ENCODE measurements at regions not wholly inside any gene's neighbourhood (a gene's known extent, or its start where the extent isn't known, plus 50 kb on each side); places are given as distances from the start of the nearest gene placed in this dataset.

- no peak for TF ChIP-seq MAX (IDR thresholded peaks at IDR 0.05)
- TF ChIP-seq, protein P1, sequence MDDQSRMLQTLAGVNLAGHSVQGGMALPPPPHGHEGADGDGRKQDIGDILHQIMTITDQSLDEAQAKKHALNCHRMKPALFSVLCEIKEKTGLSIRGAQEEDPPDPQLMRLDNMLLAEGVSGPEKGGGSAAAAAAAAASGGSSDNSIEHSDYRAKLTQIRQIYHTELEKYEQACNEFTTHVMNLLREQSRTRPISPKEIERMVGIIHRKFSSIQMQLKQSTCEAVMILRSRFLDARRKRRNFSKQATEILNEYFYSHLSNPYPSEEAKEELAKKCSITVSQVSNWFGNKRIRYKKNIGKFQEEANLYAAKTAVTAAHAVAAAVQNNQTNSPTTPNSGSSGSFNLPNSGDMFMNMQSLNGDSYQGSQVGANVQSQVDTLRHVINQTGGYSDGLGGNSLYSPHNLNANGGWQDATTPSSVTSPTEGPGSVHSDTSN (IDR thresholded peaks at IDR 0.05) = no peak
- no peak for TF ChIP-seq FOSL2 (IDR thresholded peaks at IDR 0.05)
- TF ChIP-seq FOSL2 (CRISPR knock-in tag; IDR thresholded peaks at IDR 0.05) = no peak
- TF ChIP-seq, protein P2, sequence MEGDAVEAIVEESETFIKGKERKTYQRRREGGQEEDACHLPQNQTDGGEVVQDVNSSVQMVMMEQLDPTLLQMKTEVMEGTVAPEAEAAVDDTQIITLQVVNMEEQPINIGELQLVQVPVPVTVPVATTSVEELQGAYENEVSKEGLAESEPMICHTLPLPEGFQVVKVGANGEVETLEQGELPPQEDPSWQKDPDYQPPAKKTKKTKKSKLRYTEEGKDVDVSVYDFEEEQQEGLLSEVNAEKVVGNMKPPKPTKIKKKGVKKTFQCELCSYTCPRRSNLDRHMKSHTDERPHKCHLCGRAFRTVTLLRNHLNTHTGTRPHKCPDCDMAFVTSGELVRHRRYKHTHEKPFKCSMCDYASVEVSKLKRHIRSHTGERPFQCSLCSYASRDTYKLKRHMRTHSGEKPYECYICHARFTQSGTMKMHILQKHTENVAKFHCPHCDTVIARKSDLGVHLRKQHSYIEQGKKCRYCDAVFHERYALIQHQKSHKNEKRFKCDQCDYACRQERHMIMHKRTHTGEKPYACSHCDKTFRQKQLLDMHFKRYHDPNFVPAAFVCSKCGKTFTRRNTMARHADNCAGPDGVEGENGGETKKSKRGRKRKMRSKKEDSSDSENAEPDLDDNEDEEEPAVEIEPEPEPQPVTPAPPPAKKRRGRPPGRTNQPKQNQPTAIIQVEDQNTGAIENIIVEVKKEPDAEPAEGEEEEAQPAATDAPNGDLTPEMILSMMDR (IDR thresholded peaks at IDR 0.05) = no peak
- TF ChIP-seq CHD2 (IDR thresholded peaks at IDR 0.05; ENCODE audit: low read length, partially characterized antibody) = no peak
- no peak for TF ChIP-seq NPAS2 (CRISPR knock-in tag; IDR thresholded peaks at IDR 0.05; ENCODE audit: borderline replicate concordance)
These were observed 452.9 kb downstream of the MATN1 start for GRCh38 chr1:30270461-30270860.
